Panc1 (cell line): ENCODE measurements at regions not wholly inside any gene's neighbourhood (a gene's known extent, or its start where the extent isn't known, plus 50 kb on each side); places are given as distances from the start of the nearest gene placed in this dataset.

Experiments used
- ATAC-seq: fragments of 200-7000 bp; cut with Tn5 transposase; 2 replicates; pipeline ENCODE4 v1.9.1; 2020; ENCODE audit warnings: mild to moderate bottlenecking, moderate library complexity
- BruUV-seq: library from RNA; stranded (reverse); fragments of 400-500 nt; replicated peaks from 2 replicates; lab custom pipeline; 2021; lab: Mats Ljungman, UMichigan
- CTCF ChIA-PET: fragments of 300-600 bp; sonication (Branson Sonifier 250); formaldehyde crosslinking; loops from one replicate; lab custom pipeline; 2022; ENCODE audit warnings: antibody characterized with exemption; lab: Charles Lee
- POLR2A ChIA-PET: fragments of 300-600 bp; sonication (Branson Sonifier 250); formaldehyde crosslinking; loops from one replicate; lab custom pipeline; 2022; ENCODE audit warnings: antibody characterized with exemption; lab: Charles Lee
- DNase-seq: peaks from one replicate; pipeline ENCODE4 v3.0.0-alpha.2; 2010; ENCODE audit warnings: low read depth, low spot score
- H3K27ac ChIP-seq: 2 replicates; pipeline ENCODE4 v1.5.1; 2011; ENCODE audit warnings: mild to moderate bottlenecking, low read length, inconsistent platforms
- H3K27me3 ChIP-seq: fragments of 200-500 bp; sonication (Bioruptor generic); 2 replicates; pipeline ENCODE4 v1.6.0; 2014; ENCODE audit warnings: low read length, inconsistent platforms; ENCODE audit not compliant: control insufficient read depth, insufficient read depth
- H3K36me3 ChIP-seq: fragments of 200-500 bp; sonication (Bioruptor generic); 2 replicates; pipeline ENCODE4 v1.5.1; 2014; ENCODE audit warnings: inconsistent platforms, mild to moderate bottlenecking, low read length, moderate library complexity; ENCODE audit not compliant: control insufficient read depth, insufficient read depth
- H3K4me1 ChIP-seq: 2 replicates; pipeline ENCODE4 v1.5.1; 2011; ENCODE audit warnings: inconsistent platforms, mild to moderate bottlenecking, low read length, moderate library complexity; ENCODE audit not compliant: control insufficient read depth, insufficient read depth
- H3K4me3 ChIP-seq, 2 experiments: 2 replicates each; pipeline ENCODE4 v1.5.1; 2011 to 2012; ENCODE audit warnings: low read depth in 2 of 2, low read length in 2 of 2, mild to moderate bottlenecking in 2 of 2, inconsistent platforms in 1 of 2, moderate library complexity in 1 of 2
- H3K9me3 ChIP-seq: fragments of 200-500 bp; sonication (Bioruptor generic); 2 replicates; pipeline ENCODE4 v1.5.1; 2014; ENCODE audit warnings: low read depth, mild to moderate bottlenecking, inconsistent platforms, low read length, moderate library complexity; ENCODE audit not compliant: control insufficient read depth, insufficient read depth
- POLR2AphosphoS5 ChIP-seq: IDR thresholded peaks from 2 replicates; pipeline ENCODE4 v1.6.1; 2012; ENCODE audit warnings: mild to moderate bottlenecking, low read depth, low read length, moderate library complexity
- SIN3A ChIP-seq: IDR thresholded peaks from 2 replicates; pipeline ENCODE4 v1.6.1; 2012; ENCODE audit warnings: low read depth, mild to moderate bottlenecking, low read length, moderate library complexity, borderline replicate concordance; ENCODE audit not compliant: insufficient read depth
- TCF7L2 ChIP-seq: IDR thresholded peaks from 2 replicates; pipeline ENCODE4 v1.6.1; 2011; ENCODE audit warnings: mild to moderate bottlenecking, low read depth, low read length, inconsistent platforms
- in situ Hi-C: cut with HindIII; loops from 2 replicates; pipeline ENCODE4 v1.10.0; 2016; ENCODE audit warnings: low sequenced_read_pairs, low pct_unique_long_range_greater_than_20kb
- intact Hi-C: fragments of 100-400 bp; cut with micrococcal nuclease; formaldehyde crosslinking; loops from one replicate; pipeline ENCODE4 v1.10.0; 2022; ENCODE audit not compliant: unreplicated experiment
- TF ChIP-seq, protein P1 (sequence below), 2 experiments: IDR thresholded peaks; 2 replicates each; pipeline ENCODE4 v1.6.1; 2011 to 2012; ENCODE audit warnings: low read depth in 2 of 2, control low read depth in 1 of 2, low read length in 1 of 2, mild to moderate bottlenecking in 1 of 2, moderate library complexity in 1 of 2; ENCODE audit not compliant: insufficient read depth in 1 of 2
- TF ChIP-seq, protein P2 (sequence below): fragments of 450-650 bp; IDR thresholded peaks from 2 replicates; pipeline ENCODE4 v1.5.1; 2017; ENCODE audit warnings: mild to moderate bottlenecking

DNA sequence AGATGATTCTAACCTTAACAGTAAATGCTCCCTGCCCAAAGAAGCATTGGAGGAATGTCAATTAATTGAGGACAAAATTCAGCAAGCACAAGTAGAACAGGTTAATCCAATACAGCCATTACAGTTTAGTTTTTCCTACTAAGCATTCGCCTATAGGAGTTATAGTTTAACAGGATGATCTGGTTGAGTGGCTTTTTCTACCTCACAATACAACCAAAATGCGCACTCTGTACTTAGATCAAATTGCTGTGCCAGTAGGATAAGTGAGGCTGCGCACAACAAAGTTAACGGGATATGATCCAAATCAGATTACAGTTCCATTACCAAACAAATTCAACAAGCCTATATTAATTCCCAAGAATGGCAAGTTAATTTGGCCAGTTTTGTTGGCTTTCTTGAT lies 117.1 kb upstream of the TRIM24 start:
- no peak for TF ChIP-seq SIN3A
- TF ChIP-seq TCF7L2, result no peak
- TF ChIP-seq, protein P1, sequence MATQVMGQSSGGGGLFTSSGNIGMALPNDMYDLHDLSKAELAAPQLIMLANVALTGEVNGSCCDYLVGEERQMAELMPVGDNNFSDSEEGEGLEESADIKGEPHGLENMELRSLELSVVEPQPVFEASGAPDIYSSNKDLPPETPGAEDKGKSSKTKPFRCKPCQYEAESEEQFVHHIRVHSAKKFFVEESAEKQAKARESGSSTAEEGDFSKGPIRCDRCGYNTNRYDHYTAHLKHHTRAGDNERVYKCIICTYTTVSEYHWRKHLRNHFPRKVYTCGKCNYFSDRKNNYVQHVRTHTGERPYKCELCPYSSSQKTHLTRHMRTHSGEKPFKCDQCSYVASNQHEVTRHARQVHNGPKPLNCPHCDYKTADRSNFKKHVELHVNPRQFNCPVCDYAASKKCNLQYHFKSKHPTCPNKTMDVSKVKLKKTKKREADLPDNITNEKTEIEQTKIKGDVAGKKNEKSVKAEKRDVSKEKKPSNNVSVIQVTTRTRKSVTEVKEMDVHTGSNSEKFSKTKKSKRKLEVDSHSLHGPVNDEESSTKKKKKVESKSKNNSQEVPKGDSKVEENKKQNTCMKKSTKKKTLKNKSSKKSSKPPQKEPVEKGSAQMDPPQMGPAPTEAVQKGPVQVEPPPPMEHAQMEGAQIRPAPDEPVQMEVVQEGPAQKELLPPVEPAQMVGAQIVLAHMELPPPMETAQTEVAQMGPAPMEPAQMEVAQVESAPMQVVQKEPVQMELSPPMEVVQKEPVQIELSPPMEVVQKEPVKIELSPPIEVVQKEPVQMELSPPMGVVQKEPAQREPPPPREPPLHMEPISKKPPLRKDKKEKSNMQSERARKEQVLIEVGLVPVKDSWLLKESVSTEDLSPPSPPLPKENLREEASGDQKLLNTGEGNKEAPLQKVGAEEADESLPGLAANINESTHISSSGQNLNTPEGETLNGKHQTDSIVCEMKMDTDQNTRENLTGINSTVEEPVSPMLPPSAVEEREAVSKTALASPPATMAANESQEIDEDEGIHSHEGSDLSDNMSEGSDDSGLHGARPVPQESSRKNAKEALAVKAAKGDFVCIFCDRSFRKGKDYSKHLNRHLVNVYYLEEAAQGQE (IDR thresholded peaks at IDR 0.05; ENCODE audit: insufficient read depth in 1 of 2, low read depth in 2 of 2, low read length in 1 of 2), result no peak
- no peak for TF ChIP-seq POLR2AphosphoS5
- ATAC-seq (no peak), DNase-seq (no peak)
- BruUV-seq, result no TSS peak
- H3K36me3 ChIP-seq, result no peaks in the 10 kb centered on the region
- H3K27ac ChIP-seq, result no peak overlapping the region
- in situ Hi-C loops (no loop called here), intact Hi-C loops (no loop called here)
- no peaks in the 10 kb centered on the region for H3K4me1 ChIP-seq
- H3K4me3 ChIP-seq, result no peak overlapping the region
- ChIA-PET POLR2A (interaction anchor here (0.6 kb wide), 1 partner anchor 21 kb away, joined by 5 read pairs; no protein-coding TSS in a partner anchor), CTCF (no interaction called here)
- H3K27me3 ChIP-seq, result no peaks in the 10 kb centered on the region
- peaks cover 7% of the 10 kb centered on the region; the same call in 1 of the 2 replicates for H3K9me3 ChIP-seq

DNA sequence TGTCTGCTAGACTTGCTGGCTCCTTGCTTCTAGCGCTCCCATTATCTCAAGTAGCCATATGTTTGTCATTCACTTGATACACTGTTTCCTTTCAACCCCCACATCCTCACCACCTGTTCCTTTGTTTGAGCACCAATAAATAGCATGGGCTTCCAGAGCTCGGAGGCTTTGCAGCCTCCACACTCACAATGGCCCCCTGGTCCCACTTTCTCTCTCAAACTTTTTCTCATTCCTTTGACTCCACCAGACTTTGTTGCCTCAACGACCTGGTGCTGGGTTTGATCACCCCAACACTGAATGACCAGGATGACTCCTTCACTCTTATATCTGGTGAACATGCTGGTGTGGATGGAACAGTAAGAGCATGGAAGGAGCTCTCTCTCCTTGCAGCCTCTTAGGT lies 114.5 kb upstream of the TRIM24 start:
- H3K4me3 ChIP-seq, result no peak overlapping the region
- POLR2A ChIA-PET, result no interaction called here
- intact Hi-C loops, result no loop called here
- no peaks in the 10 kb centered on the region for H3K36me3 ChIP-seq
- no peak for DNase-seq
- TF ChIP-seq POLR2AphosphoS5, result no peak
- TF ChIP-seq, protein P1 (IDR thresholded peaks at IDR 0.05; ENCODE audit: insufficient read depth in 1 of 2, low read depth in 2 of 2, low read length in 1 of 2), result no peak
- peaks cover 2% of the 10 kb centered on the region; the same call in 1 of the 2 replicates for H3K9me3 ChIP-seq
- in situ Hi-C loops, result no loop called here
- H3K4me1 ChIP-seq, result no peaks in the 10 kb centered on the region
- no peak overlapping the region for H3K27ac ChIP-seq
- CTCF ChIA-PET, result no interaction called here
- BruUV-seq, result no TSS peak
- no peak for ATAC-seq
- H3K27me3 ChIP-seq, result no peaks in the 10 kb centered on the region

DNA sequence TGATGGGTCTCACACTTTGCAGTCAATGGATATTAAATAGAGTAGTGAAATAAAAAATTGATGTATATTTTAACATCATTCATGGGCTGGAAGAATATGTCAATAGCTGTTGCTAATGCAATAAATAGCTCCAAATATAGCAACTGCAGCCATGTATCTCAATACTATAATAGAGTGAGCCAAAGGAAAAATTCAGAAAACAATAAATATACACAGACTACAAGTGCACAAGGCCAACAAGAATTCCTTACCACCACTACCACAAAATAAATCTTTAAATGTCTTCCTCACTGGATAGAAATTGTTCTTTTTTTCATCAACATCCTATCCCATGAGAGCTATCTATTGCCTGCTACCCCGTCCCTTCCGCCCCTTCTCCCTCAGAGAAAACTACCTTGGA lies 113.1 kb upstream of the TRIM24 start:
- intact Hi-C loops (no loop called here), in situ Hi-C loops (no loop called here)
- no peaks in the 10 kb centered on the region for H3K4me1 ChIP-seq
- CTCF ChIA-PET, result no interaction called here
- no peaks in the 10 kb centered on the region for H3K27me3 ChIP-seq
- POLR2A ChIA-PET, result no interaction called here
- ATAC-seq, result no peak
- DNase-seq, result no peak
- H3K36me3 ChIP-seq, result no peaks in the 10 kb centered on the region
- no peak overlapping the region for H3K4me3 ChIP-seq
- H3K9me3 ChIP-seq, result peaks cover 2% of the 10 kb centered on the region; the same call in 1 of the 2 replicates
- TF ChIP-seq, protein P2, sequence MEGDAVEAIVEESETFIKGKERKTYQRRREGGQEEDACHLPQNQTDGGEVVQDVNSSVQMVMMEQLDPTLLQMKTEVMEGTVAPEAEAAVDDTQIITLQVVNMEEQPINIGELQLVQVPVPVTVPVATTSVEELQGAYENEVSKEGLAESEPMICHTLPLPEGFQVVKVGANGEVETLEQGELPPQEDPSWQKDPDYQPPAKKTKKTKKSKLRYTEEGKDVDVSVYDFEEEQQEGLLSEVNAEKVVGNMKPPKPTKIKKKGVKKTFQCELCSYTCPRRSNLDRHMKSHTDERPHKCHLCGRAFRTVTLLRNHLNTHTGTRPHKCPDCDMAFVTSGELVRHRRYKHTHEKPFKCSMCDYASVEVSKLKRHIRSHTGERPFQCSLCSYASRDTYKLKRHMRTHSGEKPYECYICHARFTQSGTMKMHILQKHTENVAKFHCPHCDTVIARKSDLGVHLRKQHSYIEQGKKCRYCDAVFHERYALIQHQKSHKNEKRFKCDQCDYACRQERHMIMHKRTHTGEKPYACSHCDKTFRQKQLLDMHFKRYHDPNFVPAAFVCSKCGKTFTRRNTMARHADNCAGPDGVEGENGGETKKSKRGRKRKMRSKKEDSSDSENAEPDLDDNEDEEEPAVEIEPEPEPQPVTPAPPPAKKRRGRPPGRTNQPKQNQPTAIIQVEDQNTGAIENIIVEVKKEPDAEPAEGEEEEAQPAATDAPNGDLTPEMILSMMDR, result no peak
- TF ChIP-seq TCF7L2 (no peak), SIN3A (no peak), POLR2AphosphoS5 (no peak)
- TF ChIP-seq, protein P1 (IDR thresholded peaks at IDR 0.05; ENCODE audit: insufficient read depth in 1 of 2, low read depth in 2 of 2, low read length in 1 of 2), result no peak
- no peak overlapping the region for H3K27ac ChIP-seq
- BruUV-seq, result no TSS peak
